ENCODE measurements at regions not wholly inside any gene's neighbourhood (a gene's known extent, or its start where the extent isn't known, plus 50 kb on each side); places are given as distances from the start of the nearest gene placed in this dataset.

DNA sequence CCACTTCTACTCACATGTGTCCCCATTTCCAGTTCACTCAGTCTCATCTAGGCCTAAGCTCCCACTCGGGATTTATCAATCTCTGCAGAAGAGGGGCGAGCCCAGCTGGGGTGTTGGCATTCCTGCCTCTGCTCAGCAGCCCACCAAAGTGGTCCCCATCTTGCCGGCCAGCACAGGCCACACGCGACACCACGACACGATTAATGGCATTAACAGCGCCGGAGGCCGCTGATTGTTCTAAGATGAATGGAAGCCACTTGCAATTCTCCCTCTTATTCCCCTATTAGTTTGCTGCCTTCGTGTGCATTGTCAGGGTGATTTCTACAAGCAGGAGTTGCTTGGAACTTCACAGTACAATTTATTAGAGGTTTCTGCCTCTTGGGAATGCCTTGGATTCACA, 477.3 kb downstream of the SHQ1 start:
- no peak overlapping the region for H4K5ac ChIP-seq (ENCODE audit: low read length)
- H3K27me3 ChIP-seq (ENCODE audit: insufficient read depth, low read length, poor library complexity) = no peaks in the 10 kb centered on the region
- H3K27ac ChIP-seq (ENCODE audit: low read depth, low read length) = no peak overlapping the region
- H3K9ac ChIP-seq (ENCODE audit: low read length) = no peak overlapping the region
- no peaks in the 10 kb centered on the region for H3K36me3 ChIP-seq (ENCODE audit: control insufficient read depth, insufficient read depth, low read length)
- no peaks in the 10 kb centered on the region for H3K79me2 ChIP-seq (ENCODE audit: control insufficient read depth, insufficient read depth, low read length)
- H3K4me3 ChIP-seq (ENCODE audit: low read length) = no peak overlapping the region
- H2BK15ac ChIP-seq (replicated peaks; ENCODE audit: low read depth) = no peak overlapping the region
- no peak for DNase-seq
- H2BK5ac ChIP-seq (ENCODE audit: low read length) = no peak overlapping the region
- H3K4ac ChIP-seq (ENCODE audit: low read depth, low read length) = no peak overlapping the region
- no peak overlapping the region for H3K56ac ChIP-seq (ENCODE audit: low read length)
- no peak overlapping the region for H4K8ac ChIP-seq (ENCODE audit: low read depth, low read length)
- H2BK120ac ChIP-seq (ENCODE audit: low read depth, low read length) = no peak overlapping the region
- no peak overlapping the region for H3K4me2 ChIP-seq (ENCODE audit: low read length)
- H3K4me1 ChIP-seq (ENCODE audit: control insufficient read depth, low read depth, low read length) = peaks cover 4% of the 10 kb centered on the region
- WGBS (ENCODE audit: extremely low coverage, insufficient coverage, low lambda C conversion rate) = no CpG with 5 or more reads among the region's 11 CpGs
- H3K18ac ChIP-seq (ENCODE audit: low read length) = no peak overlapping the region
- H2AK5ac ChIP-seq (ENCODE audit: low read length) = no peak overlapping the region
- H3K79me1 ChIP-seq (ENCODE audit: low read length) = no peaks in the 10 kb centered on the region
- no peak overlapping the region for H3K23ac ChIP-seq (ENCODE audit: low read length)

GRCh38 chr3:72369681-72370080, 478.6 kb downstream of the SHQ1 start:
- no peak overlapping the region for H3K27ac ChIP-seq (ENCODE audit: low read depth, low read length)
- no peak for DNase-seq
- H2BK15ac ChIP-seq (replicated peaks; ENCODE audit: low read depth) = no peak overlapping the region
- H3K79me1 ChIP-seq (ENCODE audit: low read length) = no peaks in the 10 kb centered on the region
- no peak overlapping the region for H3K4me3 ChIP-seq (ENCODE audit: low read length)
- peaks cover 4% of the 10 kb centered on the region for H3K4me1 ChIP-seq (ENCODE audit: control insufficient read depth, low read depth, low read length)
- H3K56ac ChIP-seq (ENCODE audit: low read length) = no peak overlapping the region
- H3K4ac ChIP-seq (ENCODE audit: low read depth, low read length) = no peak overlapping the region
- H3K23ac ChIP-seq (ENCODE audit: low read length) = no peak overlapping the region
- H2BK5ac ChIP-seq (ENCODE audit: low read length) = no peak overlapping the region
- no peak overlapping the region for H3K18ac ChIP-seq (ENCODE audit: low read length)
- H3K36me3 ChIP-seq (ENCODE audit: control insufficient read depth, insufficient read depth, low read length) = no peaks in the 10 kb centered on the region
- no CpG with 5 or more reads among the region's 6 CpGs for WGBS (ENCODE audit: extremely low coverage, insufficient coverage, low lambda C conversion rate)
- no peak overlapping the region for H4K5ac ChIP-seq (ENCODE audit: low read length)
- H3K79me2 ChIP-seq (ENCODE audit: control insufficient read depth, insufficient read depth, low read length) = no peaks in the 10 kb centered on the region
- no peak overlapping the region for H4K8ac ChIP-seq (ENCODE audit: low read depth, low read length)
- H3K9ac ChIP-seq (ENCODE audit: low read length) = no peak overlapping the region
- H2BK120ac ChIP-seq (ENCODE audit: low read depth, low read length) = no peak overlapping the region
- H3K4me2 ChIP-seq (ENCODE audit: low read length) = no peak overlapping the region
- H3K27me3 ChIP-seq (ENCODE audit: insufficient read depth, low read length, poor library complexity) = no peaks in the 10 kb centered on the region
- H2AK5ac ChIP-seq (ENCODE audit: low read length) = no peak overlapping the region

DNA sequence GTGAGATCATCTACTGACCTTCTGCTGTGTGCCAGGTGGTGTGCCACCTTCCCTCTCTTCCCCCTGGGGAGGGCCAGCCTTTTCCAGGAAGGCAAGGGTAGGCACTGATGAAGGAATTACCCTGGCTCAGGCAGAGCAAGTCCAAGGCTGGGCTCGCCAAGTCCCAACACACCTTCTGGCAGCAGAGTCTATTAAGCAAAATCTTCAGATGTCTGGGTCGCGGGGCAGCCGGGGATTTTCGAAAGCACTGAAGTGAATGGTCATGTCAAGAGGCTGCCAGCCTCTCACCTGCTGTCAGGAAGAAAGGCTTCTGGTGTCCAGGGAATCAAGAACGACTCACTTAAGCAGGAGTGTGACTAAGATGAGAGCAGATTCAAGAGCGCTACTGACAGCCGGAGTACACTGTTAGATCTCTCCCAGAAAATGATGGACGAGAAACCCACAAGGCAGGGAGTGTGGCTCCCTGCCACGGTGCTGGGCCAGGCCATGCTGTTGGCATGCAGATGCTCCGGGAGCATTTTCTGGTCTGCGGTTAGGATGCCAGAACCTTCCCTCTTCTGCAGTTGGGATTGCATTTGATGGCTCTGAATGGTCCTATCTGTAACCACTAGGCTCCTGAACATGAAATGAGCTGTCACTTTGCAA, 479.8 kb downstream of the SHQ1 start:
- Histone ChIP-seq H3K18ac (ENCODE audit: low read length) (no peak overlapping the region), H3K9ac (ENCODE audit: low read length) (no peak overlapping the region), H3K4me3 (ENCODE audit: low read length) (no peak overlapping the region), H2AK5ac (ENCODE audit: low read length) (no peak overlapping the region), H3K27me3 (ENCODE audit: insufficient read depth, low read length, poor library complexity) (no peaks in the 10 kb centered on the region), H3K23ac (ENCODE audit: low read length) (no peak overlapping the region), H3K4ac (ENCODE audit: low read depth, low read length) (no peak overlapping the region), H3K4me1 (ENCODE audit: control insufficient read depth, low read depth, low read length) (peaks cover 4% of the 10 kb centered on the region), H3K56ac (ENCODE audit: low read length) (no peak overlapping the region), H3K79me2 (ENCODE audit: control insufficient read depth, insufficient read depth, low read length) (no peaks in the 10 kb centered on the region), H4K5ac (ENCODE audit: low read length) (no peak overlapping the region), H2BK15ac (replicated peaks; ENCODE audit: low read depth) (no peak overlapping the region), H3K4me2 (ENCODE audit: low read length) (no peak overlapping the region), H3K27ac (ENCODE audit: low read depth, low read length) (no peak overlapping the region), H2BK5ac (ENCODE audit: low read length) (no peak overlapping the region), H2BK120ac (ENCODE audit: low read depth, low read length) (no peak overlapping the region), H3K36me3 (ENCODE audit: control insufficient read depth, insufficient read depth, low read length) (no peaks in the 10 kb centered on the region), H4K8ac (ENCODE audit: low read depth, low read length) (no peak overlapping the region), H3K79me1 (ENCODE audit: low read length) (no peaks in the 10 kb centered on the region)
- DNase-seq = no peak
- WGBS (ENCODE audit: extremely low coverage, insufficient coverage, low lambda C conversion rate) = no CpG with 5 or more reads among the region's 12 CpGs

GRCh38 chr3:72361990-72362389, 486.3 kb downstream of the SHQ1 start:
- Histone ChIP-seq H3K4ac (ENCODE audit: low read depth, low read length) (no peak overlapping the region), H3K79me2 (ENCODE audit: control insufficient read depth, insufficient read depth, low read length) (no peaks in the 10 kb centered on the region), H2BK15ac (replicated peaks; ENCODE audit: low read depth) (no peak overlapping the region), H2AK5ac (ENCODE audit: low read length) (no peak overlapping the region), H3K27ac (ENCODE audit: low read depth, low read length) (no peak overlapping the region), H3K56ac (ENCODE audit: low read length) (no peak overlapping the region), H3K36me3 (ENCODE audit: control insufficient read depth, insufficient read depth, low read length) (no peaks in the 10 kb centered on the region), H2BK120ac (ENCODE audit: low read depth, low read length) (no peak overlapping the region), H2BK5ac (ENCODE audit: low read length) (no peak overlapping the region), H3K4me3 (ENCODE audit: low read length) (no peak overlapping the region), H3K79me1 (ENCODE audit: low read length) (no peaks in the 10 kb centered on the region), H4K8ac (ENCODE audit: low read depth, low read length) (no peak overlapping the region), H3K18ac (ENCODE audit: low read length) (no peak overlapping the region), H3K4me2 (ENCODE audit: low read length) (no peak overlapping the region), H3K4me1 (ENCODE audit: control insufficient read depth, low read depth, low read length) (no peaks in the 10 kb centered on the region), H3K27me3 (ENCODE audit: insufficient read depth, low read length, poor library complexity) (no peaks in the 10 kb centered on the region), H3K9ac (ENCODE audit: low read length) (no peak overlapping the region), H4K5ac (ENCODE audit: low read length) (no peak overlapping the region), H3K23ac (ENCODE audit: low read length) (no peak overlapping the region)
- no CpG with 5 or more reads among the region's 2 CpGs for WGBS (ENCODE audit: extremely low coverage, insufficient coverage, low lambda C conversion rate)
- DNase-seq = no peak

- no peaks in the 10 kb centered on the region for H3K27me3 ChIP-seq (ENCODE audit: insufficient read depth, low read length, poor library complexity)
- no peaks in the 10 kb centered on the region for H3K4me1 ChIP-seq (ENCODE audit: control insufficient read depth, low read depth, low read length)
- H3K4ac ChIP-seq (ENCODE audit: low read depth, low read length) = no peak overlapping the region
- H3K18ac ChIP-seq (ENCODE audit: low read length) = no peak overlapping the region
- no peak overlapping the region for H4K8ac ChIP-seq (ENCODE audit: low read depth, low read length)
- no peak overlapping the region for H4K5ac ChIP-seq (ENCODE audit: low read length)
- H2BK5ac ChIP-seq (ENCODE audit: low read length) = no peak overlapping the region
- H3K36me3 ChIP-seq (ENCODE audit: control insufficient read depth, insufficient read depth, low read length) = no peaks in the 10 kb centered on the region
- no peak overlapping the region for H3K4me2 ChIP-seq (ENCODE audit: low read length)
- DNase-seq = no peak
- no peaks in the 10 kb centered on the region for H3K79me1 ChIP-seq (ENCODE audit: low read length)
- no peak overlapping the region for H2AK5ac ChIP-seq (ENCODE audit: low read length)
- no peak overlapping the region for H3K4me3 ChIP-seq (ENCODE audit: low read length)
- WGBS (ENCODE audit: extremely low coverage, insufficient coverage, low lambda C conversion rate) = no CpG with 5 or more reads among the region's 1 CpG
- no peaks in the 10 kb centered on the region for H3K79me2 ChIP-seq (ENCODE audit: control insufficient read depth, insufficient read depth, low read length)
- H3K27ac ChIP-seq (ENCODE audit: low read depth, low read length) = no peak overlapping the region
- H3K56ac ChIP-seq (ENCODE audit: low read length) = no peak overlapping the region
- no peak overlapping the region for H3K9ac ChIP-seq (ENCODE audit: low read length)
- no peak overlapping the region for H2BK15ac ChIP-seq (replicated peaks; ENCODE audit: low read depth)
- no peak overlapping the region for H3K23ac ChIP-seq (ENCODE audit: low read length)
- H2BK120ac ChIP-seq (ENCODE audit: low read depth, low read length) = no peak overlapping the region
Observed at GRCh38 chr3:72359743-72360142, 488.5 kb downstream of the SHQ1 start.

DNA sequence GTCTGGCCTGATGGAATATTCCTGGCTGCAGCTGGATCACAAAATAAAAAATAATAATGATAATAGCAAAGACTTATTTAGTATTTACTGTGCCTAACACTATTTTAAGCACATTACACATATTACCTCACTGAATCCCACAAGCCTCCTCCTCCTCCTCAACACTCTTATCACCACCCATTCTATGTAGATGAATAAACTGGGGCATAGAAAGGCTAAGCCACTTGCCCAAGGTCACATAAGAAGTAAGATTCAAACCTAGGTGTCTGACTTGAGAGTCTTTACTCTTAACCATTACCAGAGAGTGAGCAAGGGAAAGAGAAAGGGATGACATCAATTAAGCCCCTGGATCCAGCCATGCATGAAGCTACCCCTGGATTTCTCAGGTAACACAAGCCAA, 493.1 kb downstream of the SHQ1 start:
- Histone ChIP-seq H3K4me3 (ENCODE audit: low read length) (no peak overlapping the region), H2AK5ac (ENCODE audit: low read length) (no peak overlapping the region), H3K27ac (ENCODE audit: low read depth, low read length) (no peak overlapping the region), H3K4ac (ENCODE audit: low read depth, low read length) (no peak overlapping the region), H3K23ac (ENCODE audit: low read length) (no peak overlapping the region), H4K5ac (ENCODE audit: low read length) (no peak overlapping the region), H4K8ac (ENCODE audit: low read depth, low read length) (no peak overlapping the region), H2BK15ac (replicated peaks; ENCODE audit: low read depth) (no peak overlapping the region), H3K27me3 (ENCODE audit: insufficient read depth, low read length, poor library complexity) (no peaks in the 10 kb centered on the region), H3K36me3 (ENCODE audit: control insufficient read depth, insufficient read depth, low read length) (no peaks in the 10 kb centered on the region), H3K4me2 (ENCODE audit: low read length) (no peak overlapping the region), H3K79me1 (ENCODE audit: low read length) (no peaks in the 10 kb centered on the region), H3K4me1 (ENCODE audit: control insufficient read depth, low read depth, low read length) (peaks cover 2% of the 10 kb centered on the region), H2BK120ac (ENCODE audit: low read depth, low read length) (no peak overlapping the region), H3K18ac (ENCODE audit: low read length) (no peak overlapping the region), H3K56ac (ENCODE audit: low read length) (no peak overlapping the region), H3K9ac (ENCODE audit: low read length) (no peak overlapping the region), H3K79me2 (ENCODE audit: control insufficient read depth, insufficient read depth, low read length) (no peaks in the 10 kb centered on the region), H2BK5ac (ENCODE audit: low read length) (no peak overlapping the region)
- peak; percentile 66 for DNase-seq

All from mesendoderm (in vitro differentiated cells).